Inferior parietal cortex (tissue), 1 donor: ENCODE measurements at regions not wholly inside any gene's neighbourhood (a gene's known extent, or its start where the extent isn't known, plus 50 kb on each side); places are given as distances from the start of the nearest gene placed in this dataset.

Experiments used
- DNase-seq: peaks from one replicate; pipeline ENCODE4 v3.0.0-alpha.2; 2016; ENCODE audit errors: extremely low spot score

DNA sequence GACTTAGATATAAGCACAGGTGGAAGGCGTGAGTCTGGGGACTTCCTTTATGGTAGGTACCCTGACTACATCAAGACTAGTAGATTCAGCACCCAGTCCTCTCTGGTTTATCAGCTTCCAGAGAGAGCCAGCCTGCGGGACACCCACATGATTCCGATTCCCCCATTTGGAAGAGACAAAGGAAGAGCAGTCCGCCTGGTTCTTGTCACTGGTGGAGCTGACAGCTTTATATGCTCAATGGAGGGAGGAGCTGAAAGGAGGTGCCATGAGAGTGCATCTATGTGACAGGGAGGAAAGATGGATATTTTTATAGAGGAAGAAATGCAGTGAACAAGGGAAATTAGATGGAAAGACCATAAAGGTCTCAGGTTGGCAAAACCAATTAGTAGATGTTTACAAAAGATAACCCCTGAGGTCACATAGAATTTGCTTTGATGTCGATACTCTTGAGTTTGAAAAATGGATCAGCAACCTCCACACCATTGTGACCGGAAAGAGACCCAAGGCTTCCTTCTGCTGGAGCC lies 437.7 kb downstream of the PMP22 start:
- DNase-seq: no peak

DNA sequence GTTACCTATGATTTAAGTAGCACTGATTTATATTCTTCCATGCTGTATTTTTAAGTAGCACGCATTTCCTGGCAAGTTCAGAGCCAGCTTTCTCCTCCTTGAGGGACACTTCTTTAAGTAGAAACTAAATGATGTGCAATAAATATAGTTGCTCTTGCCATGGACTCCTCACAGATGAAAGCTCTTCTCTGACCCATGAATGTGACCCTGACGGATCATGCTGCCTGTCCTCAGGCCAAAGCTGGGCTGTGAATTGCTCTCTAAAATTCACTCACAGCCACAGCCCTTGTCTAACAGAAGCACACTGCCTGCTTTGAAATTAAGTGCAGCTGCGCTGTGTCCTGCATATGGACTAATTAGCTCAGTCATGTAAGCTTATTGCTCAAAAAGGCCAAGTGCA lies 438.8 kb downstream of the PMP22 start:
- no peak for DNase-seq

GRCh38 chr17:14818469-14818868 lies 446.7 kb downstream of the PMP22 start:
- DNase-seq: no peak

DNA sequence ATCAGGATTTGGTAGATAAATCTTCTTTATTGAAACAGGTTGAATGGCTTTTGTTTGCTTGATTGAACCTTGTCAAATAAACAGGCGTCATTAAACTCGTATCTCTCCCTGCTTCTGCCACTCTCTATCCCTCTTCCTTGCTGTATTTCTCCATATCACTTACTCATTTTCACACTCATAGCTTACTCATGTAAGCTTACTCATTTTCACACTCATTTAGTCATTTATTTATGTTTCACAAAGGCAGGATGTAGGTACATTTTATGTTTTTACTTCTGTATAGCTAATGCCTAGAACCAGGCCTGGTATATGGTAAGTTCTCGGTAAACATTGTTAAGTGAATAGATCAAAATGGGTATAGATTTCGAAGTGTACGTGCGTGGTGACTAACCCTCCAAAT lies 450.0 kb downstream of the PMP22 start:
- no peak for DNase-seq

GRCh38 chr17:14813649-14814370 lies 451.3 kb downstream of the PMP22 start:
- no peak for DNase-seq

DNA sequence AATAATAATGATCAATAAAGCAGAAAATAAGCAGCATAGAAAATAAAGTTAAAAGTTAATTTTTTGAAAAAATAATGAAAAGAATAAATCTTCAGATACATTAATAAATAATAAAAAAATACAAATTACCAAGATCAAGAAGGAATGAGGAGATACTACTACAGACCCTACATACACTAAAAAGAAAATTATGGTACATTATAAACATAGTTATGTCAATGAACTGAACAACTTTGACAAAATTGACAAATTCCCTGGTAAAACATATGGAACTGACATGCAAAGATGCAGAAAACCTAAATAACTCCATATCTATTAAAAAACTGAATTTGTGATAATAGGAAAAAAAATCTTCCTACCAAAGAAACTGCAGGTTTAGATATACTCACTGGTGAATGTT lies 456.7 kb downstream of the PMP22 start:
- no peak for DNase-seq

DNA sequence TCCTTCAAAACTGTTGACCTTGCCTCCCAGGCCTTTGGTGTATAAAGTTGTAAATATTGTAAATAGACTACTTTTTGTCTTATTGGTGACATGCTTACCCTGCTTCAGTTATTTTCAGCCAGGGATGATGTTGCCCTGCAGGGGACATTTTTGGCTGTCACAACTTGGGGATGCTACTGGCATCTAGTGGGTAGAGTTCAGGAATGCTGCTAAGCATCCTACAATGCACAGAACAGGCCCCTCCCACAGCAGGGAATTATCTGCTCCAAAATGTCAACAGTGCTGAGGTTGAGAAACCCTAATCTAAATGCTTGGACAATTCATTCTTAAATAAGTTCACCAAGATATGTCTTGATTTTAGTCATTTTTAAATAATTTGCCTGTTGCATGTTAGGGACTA lies 459.8 kb downstream of the PMP22 start:
- no peak for DNase-seq

DNA sequence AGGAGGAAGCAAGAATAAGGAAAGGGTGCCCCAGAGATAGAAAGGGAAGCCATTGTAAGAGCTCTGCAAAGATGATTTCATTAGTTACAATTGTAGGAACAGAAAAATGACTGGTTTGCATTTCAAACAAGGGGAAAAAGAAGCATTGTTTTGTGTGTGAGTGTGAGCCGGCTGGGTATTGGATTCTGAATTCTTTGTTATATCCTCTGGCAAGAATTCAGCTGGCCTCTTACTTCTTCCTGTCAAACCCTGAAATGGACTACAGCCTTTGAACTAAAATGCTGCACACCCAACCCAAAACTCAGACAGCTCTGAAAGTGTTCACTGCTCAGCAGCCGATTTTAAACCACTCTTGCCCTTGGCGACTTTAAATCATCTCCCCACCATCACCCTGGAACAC lies 461.3 kb downstream of the PMP22 start:
- DNase-seq: peak; percentile 57

- no peak for DNase-seq
These were observed 467.3 kb downstream of the PMP22 start for GRCh38 chr17:14797801-14798200.

DNA sequence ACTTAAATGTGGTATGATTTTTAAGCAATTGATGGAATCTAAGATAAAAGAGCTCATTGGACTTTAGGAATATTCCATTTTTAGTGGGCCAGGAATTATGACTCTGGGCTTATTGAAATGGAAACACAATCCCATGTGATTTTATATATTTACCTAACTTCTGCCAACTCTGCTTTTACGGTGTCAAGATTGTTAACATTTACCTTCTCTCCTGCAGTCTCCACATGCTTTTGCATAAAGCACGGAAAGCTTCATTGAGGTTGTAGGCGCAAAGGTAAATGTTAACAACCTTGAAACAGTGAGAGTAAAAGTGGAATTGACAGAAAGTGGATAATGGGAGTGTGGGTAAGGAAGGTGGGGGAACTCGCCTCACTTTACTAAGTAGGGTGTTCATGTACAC lies 468.1 kb downstream of the PMP22 start:
- no peak for DNase-seq

GRCh38 chr17:14794961-14795360 lies 470.2 kb downstream of the PMP22 start:
- DNase-seq: no peak

- DNase-seq: no peak
These were observed 471.9 kb downstream of the PMP22 start for GRCh38 chr17:14793237-14793636.

GRCh38 chr17:14792746-14793145 lies 472.4 kb downstream of the PMP22 start:
- DNase-seq: no peak

DNA sequence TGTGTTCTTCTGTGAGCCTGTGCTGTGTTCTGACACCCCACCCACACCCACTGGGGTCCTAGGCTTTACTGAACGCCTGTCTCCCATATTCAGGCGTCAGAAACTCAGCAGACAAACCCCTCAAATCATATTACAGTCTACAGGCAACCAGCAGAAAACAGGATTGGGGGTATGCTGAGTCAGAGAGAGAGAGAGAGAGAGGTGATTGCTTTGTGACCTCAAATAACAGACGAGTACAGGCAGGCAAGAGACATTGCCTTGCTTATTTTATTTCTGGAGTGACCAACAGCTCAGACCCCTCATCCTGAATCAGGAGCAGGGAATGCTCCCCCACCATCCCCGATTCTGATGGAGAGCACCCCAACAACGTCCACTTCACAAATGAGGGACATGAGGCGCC lies 473.9 kb downstream of the PMP22 start:
- DNase-seq: no peak

DNA sequence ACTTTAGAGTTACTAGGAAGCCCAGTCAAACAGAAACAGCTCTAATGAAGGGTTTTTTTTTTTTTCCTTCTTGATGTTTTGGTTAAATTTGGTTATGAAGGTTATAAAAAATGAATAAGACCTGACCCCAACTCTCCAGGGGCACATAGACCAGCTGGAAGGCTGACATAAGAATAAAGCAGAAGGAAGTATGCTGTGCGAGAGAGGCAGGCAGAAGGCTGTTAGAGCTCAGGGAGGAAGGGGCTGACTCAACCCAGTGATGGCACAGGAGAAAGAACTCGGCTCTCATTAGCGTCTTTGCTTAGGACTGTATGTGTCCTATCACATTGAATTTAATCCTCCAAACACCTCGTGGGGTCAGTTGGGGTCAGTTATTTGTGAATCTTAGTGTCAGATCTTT lies 474.6 kb downstream of the PMP22 start:
- no peak for DNase-seq

- DNase-seq: no peak
These were observed 480.0 kb downstream of the PMP22 start for GRCh38 chr17:14784997-14785696.

- no peak for DNase-seq
These were observed 480.2 kb downstream of the HS3ST3B1 start for GRCh38 chr17:14781123-14781522.

- no peak for DNase-seq
These were observed 479.3 kb downstream of the HS3ST3B1 start for GRCh38 chr17:14780097-14780651.

- DNase-seq: no peak
These were observed 478.4 kb downstream of the HS3ST3B1 start for GRCh38 chr17:14779241-14779640.

DNA sequence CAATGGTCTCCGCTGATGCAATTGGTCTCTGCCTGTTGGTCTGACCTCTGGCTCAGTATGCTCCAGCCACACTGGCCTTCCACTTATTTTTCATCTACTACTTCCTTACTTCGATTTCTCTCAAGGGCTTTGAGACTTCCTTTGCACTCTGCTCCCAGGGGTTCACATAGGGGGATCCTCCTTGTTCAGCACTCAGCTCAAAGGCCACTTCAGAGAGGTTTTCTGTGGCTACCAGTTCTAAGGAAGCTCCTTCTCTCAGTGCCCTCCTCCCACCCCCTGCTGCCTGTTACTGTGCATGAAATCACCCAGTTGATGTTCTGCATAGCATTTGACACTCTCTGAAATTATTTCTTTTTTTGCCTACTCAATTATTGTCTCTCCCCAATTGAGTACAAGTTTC lies 476.4 kb downstream of the HS3ST3B1 start:
- DNase-seq: no peak

- no peak for DNase-seq
These were observed 475.9 kb downstream of the HS3ST3B1 start for GRCh38 chr17:14776791-14777190.

DNA sequence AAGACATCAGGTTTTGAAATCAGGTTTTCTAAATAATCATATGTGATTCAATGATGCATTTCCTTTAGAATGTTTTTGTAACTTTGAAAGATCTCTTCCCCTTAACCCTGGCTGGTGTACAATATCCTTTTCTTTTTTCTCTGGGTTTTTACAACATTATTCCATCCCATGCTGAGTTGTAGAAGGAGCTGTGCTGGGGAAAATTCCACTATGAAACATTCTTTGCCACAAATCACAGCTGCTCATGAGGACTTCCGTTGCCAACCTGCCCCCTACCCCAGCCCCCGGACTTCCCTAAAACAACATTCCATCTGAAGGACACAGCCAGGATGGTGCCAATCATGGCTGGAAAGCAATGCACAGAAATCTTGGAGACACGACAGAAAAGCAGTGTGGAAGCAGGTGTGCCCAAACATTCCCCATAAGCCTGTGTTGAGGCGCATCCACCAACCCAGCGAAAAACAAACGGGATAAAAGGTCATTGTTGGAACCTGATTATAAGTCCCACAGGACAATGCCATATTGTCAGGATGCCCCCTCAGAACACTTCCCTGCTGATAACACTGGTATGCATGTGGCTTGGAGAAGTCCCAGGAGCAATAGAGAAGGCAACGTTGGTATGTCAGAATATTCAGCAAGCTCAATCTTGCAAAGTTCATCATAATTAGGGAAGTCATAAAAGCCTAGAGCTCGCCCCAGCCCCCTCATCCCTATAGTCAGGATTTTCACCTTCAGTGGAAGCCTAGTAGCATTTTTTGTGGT lies 475.0 kb downstream of the HS3ST3B1 start:
- no peak for DNase-seq
